Neuron (in vitro differentiated cells): ENCODE measurements at regions not wholly inside any gene's neighbourhood (a gene's known extent, or its start where the extent isn't known, plus 50 kb on each side); places are given as distances from the start of the nearest gene placed in this dataset.

Source experiments
- H2AFZ ChIP-seq: one replicate; pipeline ENCODE4 v1.6.1; 2013; ENCODE audit warnings: low read depth, mild to moderate bottlenecking, inconsistent platforms, low read length, moderate library complexity
- H3K27me3 ChIP-seq: one replicate; pipeline ENCODE4 v1.6.1; 2013; ENCODE audit warnings: low read length; ENCODE audit not compliant: insufficient read depth
- H3K36me3 ChIP-seq: one replicate; pipeline ENCODE4 v1.6.1; 2013; ENCODE audit warnings: low read length; ENCODE audit not compliant: insufficient read depth
- H3K4me1 ChIP-seq: one replicate; pipeline ENCODE4 v1.6.1; 2013; ENCODE audit warnings: low read length; ENCODE audit not compliant: insufficient read depth
- H3K4me3 ChIP-seq: 2 replicates; pipeline ENCODE4 v1.5.1; 2013; ENCODE audit warnings: mild to moderate bottlenecking, low read length, moderate library complexity
- H3K9me3 ChIP-seq: one replicate; pipeline ENCODE4 v1.6.1; 2013; ENCODE audit warnings: low read length

DNA sequence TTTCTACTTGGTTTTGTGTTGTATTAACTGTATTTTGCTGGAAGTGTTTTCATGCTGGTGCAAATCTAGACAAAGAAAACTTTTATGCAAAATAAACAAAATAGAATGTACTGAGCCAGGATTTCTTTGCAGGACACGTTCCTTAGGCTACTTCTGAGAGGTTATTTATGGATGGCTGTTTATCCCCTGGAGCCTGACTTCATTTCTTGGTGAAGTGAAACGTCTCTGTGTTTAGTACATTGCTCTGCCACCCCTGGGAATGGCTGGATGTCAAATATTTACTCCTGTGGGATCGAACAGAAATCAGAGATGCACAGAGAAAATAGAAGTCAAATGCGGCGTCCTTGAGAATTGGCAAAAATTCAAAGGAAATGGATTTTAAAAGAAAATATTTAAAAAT lies 327.1 kb upstream of the MPDZ start:
- H3K4me1 ChIP-seq, result peaks cover 19% of the 10 kb centered on the region
- H2AFZ ChIP-seq, result no peak overlapping the region
- H3K27me3 ChIP-seq, result no peaks in the 10 kb centered on the region
- no peaks in the 10 kb centered on the region for H3K36me3 ChIP-seq
- no peaks in the 10 kb centered on the region for H3K9me3 ChIP-seq
- H3K4me3 ChIP-seq, result no peak overlapping the region

- Histone ChIP-seq H3K36me3 (no peaks in the 10 kb centered on the region), H2AFZ (no peak overlapping the region), H3K27me3 (no peaks in the 10 kb centered on the region), H3K4me3 (no peak overlapping the region), H3K9me3 (no peaks in the 10 kb centered on the region), H3K4me1 (peaks cover 14% of the 10 kb centered on the region)
Measured at GRCh38 chr9:13603921-13604320, 324.4 kb upstream of the MPDZ start.

GRCh38 chr9:13598738-13599137 lies 319.2 kb upstream of the MPDZ start:
- Histone ChIP-seq H3K27me3 (no peaks in the 10 kb centered on the region), H2AFZ (no peak overlapping the region), H3K9me3 (no peaks in the 10 kb centered on the region), H3K4me3 (no peak overlapping the region), H3K36me3 (no peaks in the 10 kb centered on the region), H3K4me1 (no peaks in the 10 kb centered on the region)

GRCh38 chr9:13597427-13597826 lies 317.9 kb upstream of the MPDZ start:
- no peak overlapping the region for H2AFZ ChIP-seq
- no peak overlapping the region for H3K4me3 ChIP-seq
- no peaks in the 10 kb centered on the region for H3K4me1 ChIP-seq
- H3K36me3 ChIP-seq, result no peaks in the 10 kb centered on the region
- H3K27me3 ChIP-seq, result no peaks in the 10 kb centered on the region
- no peaks in the 10 kb centered on the region for H3K9me3 ChIP-seq

DNA sequence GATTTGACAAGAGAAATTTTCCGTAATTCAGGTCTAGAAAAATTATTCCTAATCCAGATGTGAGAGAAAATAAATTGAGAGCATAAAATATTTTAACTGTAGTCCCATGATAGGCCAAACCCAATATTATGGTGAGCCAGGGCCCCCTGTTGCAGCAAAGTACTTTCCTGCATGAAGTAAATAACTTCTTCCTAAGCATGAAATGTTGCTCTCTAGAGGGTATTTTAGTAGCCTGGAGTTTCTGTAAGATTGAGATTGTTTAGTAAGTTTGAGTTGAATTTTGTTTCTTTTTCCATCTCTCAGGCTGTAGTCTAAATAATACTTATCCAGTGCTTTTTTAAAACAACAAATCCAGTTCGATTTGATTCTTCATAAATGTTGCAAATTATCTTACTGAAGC lies 317.5 kb upstream of the MPDZ start:
- Histone ChIP-seq H3K4me1 (no peaks in the 10 kb centered on the region), H2AFZ (no peak overlapping the region), H3K27me3 (no peaks in the 10 kb centered on the region), H3K4me3 (no peak overlapping the region), H3K9me3 (no peaks in the 10 kb centered on the region), H3K36me3 (no peaks in the 10 kb centered on the region)

GRCh38 chr9:13596383-13596970 lies 317.0 kb upstream of the MPDZ start:
- no peak overlapping the region for H2AFZ ChIP-seq
- no peaks in the 10 kb centered on the region for H3K36me3 ChIP-seq
- H3K27me3 ChIP-seq, result no peaks in the 10 kb centered on the region
- no peaks in the 10 kb centered on the region for H3K4me1 ChIP-seq
- no peak overlapping the region for H3K4me3 ChIP-seq
- H3K9me3 ChIP-seq, result no peaks in the 10 kb centered on the region

DNA sequence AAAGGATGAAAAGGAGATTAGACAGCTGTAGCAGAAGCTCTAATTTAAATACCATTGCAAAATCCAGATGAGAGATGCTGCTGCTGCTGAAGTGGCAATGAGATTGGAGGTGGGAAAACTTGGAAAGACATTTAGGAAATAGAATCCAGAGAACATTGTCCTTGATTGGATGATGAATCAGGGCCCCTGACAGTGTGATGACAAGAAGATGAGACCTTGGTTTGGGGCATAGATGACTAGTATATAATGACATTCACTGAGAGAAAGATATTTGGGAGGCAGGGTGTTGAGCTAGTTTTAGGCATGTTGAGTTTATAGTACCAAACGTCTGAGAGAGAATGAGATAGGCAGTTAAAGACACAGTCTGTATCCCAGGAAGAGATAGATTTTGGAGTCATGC lies 311.5 kb upstream of the MPDZ start:
- Histone ChIP-seq H3K4me1 (peaks cover 35% of the 10 kb centered on the region), H3K36me3 (no peaks in the 10 kb centered on the region), H3K27me3 (no peaks in the 10 kb centered on the region), H3K9me3 (no peaks in the 10 kb centered on the region), H3K4me3 (no peak overlapping the region), H2AFZ (no peak overlapping the region)

DNA sequence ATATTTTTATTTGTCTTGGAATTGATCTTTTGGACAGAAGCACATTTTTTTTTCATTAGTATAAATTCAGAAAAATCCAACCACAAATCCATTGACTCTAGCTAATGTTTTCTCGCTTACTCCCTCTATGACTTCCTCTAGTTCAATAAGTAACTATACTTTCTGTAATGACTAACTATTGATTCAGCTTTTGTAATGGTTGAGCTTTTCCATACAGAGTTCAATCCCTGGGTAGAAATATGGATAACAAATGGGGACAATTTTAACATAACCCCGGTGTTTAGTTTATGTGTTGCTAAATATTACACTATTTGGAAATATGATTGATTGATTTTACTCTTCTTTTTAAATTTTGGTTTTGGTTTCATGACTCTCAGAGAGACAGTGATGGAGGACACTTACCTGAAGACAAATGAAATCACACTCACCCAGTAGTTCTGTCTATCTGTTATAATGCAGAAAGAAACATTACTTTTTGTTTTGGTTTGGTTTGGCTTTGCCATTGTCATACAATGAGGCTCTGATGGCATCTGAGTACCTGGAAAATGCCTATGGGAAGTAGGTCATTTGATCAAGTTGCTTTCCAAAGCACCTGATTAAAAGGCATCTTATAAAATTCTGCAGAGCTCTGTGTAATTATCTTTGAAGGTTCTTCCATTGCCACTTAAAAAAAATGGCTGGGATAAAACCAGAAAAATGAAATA lies 309.7 kb upstream of the MPDZ start:
- H3K9me3 ChIP-seq, result no peaks in the 10 kb centered on the region
- H3K27me3 ChIP-seq, result no peaks in the 10 kb centered on the region
- H2AFZ ChIP-seq, result no peak overlapping the region
- peaks cover 35% of the 10 kb centered on the region for H3K4me1 ChIP-seq
- no peaks in the 10 kb centered on the region for H3K36me3 ChIP-seq
- H3K4me3 ChIP-seq, result no peak overlapping the region

GRCh38 chr9:13588151-13589033 lies 308.9 kb upstream of the MPDZ start:
- Histone ChIP-seq H3K36me3 (no peaks in the 10 kb centered on the region), H2AFZ (peak overlapping the region; percentile 61), H3K4me1 (peaks cover 35% of the 10 kb centered on the region), H3K4me3 (no peak overlapping the region), H3K27me3 (no peaks in the 10 kb centered on the region), H3K9me3 (no peaks in the 10 kb centered on the region)

GRCh38 chr9:13587571-13587970 lies 308.1 kb upstream of the MPDZ start:
- Histone ChIP-seq H2AFZ (peak overlapping the region; percentile 61), H3K27me3 (no peaks in the 10 kb centered on the region), H3K4me3 (peak overlapping the region; percentile 8), H3K4me1 (peaks cover 35% of the 10 kb centered on the region), H3K9me3 (no peaks in the 10 kb centered on the region), H3K36me3 (no peaks in the 10 kb centered on the region)

DNA sequence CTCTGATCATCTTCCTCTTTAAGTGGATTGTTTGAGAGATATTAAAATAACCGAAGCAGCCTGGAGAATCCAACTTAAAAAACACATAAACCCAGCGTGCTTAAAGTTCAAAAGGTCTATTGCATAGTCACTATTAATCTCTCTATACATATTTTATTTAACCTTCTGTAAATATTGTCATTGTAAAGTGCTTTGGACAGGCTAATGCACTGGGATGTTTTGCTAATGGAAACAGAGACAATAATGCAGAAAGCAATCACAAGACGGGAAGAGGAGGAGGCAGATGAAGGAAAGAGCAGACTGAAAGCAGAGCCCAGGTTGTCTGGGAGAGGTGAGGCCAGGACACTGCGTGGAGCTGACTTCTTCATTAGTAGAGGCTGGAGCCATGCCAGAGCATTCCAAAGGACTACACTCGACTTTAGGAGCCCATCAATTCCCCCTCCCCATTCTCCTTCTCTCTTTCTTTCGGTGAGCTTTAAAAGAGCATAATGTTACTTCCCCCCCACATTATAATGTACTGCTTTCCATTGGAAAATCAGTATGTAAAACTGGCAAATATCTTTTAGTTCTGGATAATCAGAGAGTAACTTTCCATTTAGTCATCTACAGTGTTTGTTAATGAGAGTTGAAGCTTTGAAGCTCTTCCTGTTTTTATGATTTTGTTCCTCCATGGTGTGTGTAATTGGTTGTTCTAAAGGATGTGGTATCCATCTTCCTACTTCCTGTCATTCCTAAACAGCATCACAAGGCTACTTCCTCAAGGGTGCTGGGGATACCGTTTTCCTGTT lies 307.3 kb upstream of the MPDZ start:
- H3K4me3 ChIP-seq, result peak overlapping the region; percentile 8
- no peaks in the 10 kb centered on the region for H3K27me3 ChIP-seq
- no peaks in the 10 kb centered on the region for H3K9me3 ChIP-seq

DNA sequence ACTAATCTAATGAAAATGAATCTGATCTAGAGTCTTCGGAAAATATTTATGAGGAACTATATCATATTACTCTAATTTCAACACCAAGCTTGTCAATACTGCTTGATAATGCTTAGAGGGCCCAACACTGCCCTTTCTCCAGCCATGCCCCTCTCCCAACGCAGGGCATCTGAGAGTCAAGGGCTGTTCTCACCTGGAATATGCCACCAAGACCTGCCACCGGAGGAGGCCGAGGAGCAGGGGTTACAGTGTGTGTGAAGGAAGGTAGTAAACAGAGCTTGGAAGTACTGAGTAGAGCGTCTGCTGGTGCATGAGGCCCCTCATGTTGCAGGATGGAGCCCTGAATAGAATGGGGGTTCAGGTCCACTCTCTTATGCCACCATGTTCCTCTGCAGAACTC lies 301.3 kb upstream of the MPDZ start:
- no peak overlapping the region for H3K4me3 ChIP-seq
- no peak overlapping the region for H2AFZ ChIP-seq
- peaks cover 7% of the 10 kb centered on the region for H3K4me1 ChIP-seq
- H3K9me3 ChIP-seq, result no peaks in the 10 kb centered on the region
- no peaks in the 10 kb centered on the region for H3K36me3 ChIP-seq
- no peaks in the 10 kb centered on the region for H3K27me3 ChIP-seq

More for the DNA sequence above, 307.3 kb upstream of the MPDZ start:
- Histone ChIP-seq H2AFZ (peak overlapping the region; percentile 61), H3K36me3 (no peaks in the 10 kb centered on the region), H3K4me1 (peaks cover 35% of the 10 kb centered on the region)

DNA sequence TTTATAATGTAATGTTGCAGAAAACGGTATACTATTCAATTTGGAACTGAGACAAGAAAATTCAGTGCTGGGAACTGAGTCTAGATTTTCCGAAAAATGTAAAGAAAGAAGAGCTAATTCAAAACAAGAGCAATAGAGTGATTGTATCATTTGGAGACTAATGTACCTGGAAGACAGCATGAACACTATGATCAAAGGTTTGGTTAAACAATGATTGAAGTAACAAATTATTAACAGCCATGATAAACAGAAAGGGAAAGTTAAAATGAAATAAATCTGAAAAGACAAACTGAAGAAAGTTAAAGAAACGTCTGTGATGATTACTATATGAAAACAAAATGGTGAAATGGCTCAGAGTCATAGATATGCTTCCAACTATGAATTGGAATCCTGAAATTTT lies 300.6 kb upstream of the MPDZ start:
- H3K9me3 ChIP-seq, result no peaks in the 10 kb centered on the region
- H3K36me3 ChIP-seq, result no peaks in the 10 kb centered on the region
- H3K27me3 ChIP-seq, result no peaks in the 10 kb centered on the region
- no peak overlapping the region for H3K4me3 ChIP-seq
- H2AFZ ChIP-seq, result no peak overlapping the region
- peaks cover 11% of the 10 kb centered on the region for H3K4me1 ChIP-seq
